GM12892 (cell line): ENCODE measurements at regions not wholly inside any gene's neighbourhood (a gene's known extent, or its start where the extent isn't known, plus 50 kb on each side); places are given as distances from the start of the nearest gene placed in this dataset.

Experiments
- POLR2A ChIP-seq: IDR thresholded peaks from 2 replicates; pipeline ENCODE4 v1.6.1; 2011; ENCODE audit warnings: low read depth, low read length, control low read depth
- TAF1 ChIP-seq: IDR thresholded peaks from 2 replicates; pipeline ENCODE4 v1.6.1; 2011; ENCODE audit warnings: low read depth, mild to moderate bottlenecking, control low read depth, low read length, borderline replicate concordance

DNA sequence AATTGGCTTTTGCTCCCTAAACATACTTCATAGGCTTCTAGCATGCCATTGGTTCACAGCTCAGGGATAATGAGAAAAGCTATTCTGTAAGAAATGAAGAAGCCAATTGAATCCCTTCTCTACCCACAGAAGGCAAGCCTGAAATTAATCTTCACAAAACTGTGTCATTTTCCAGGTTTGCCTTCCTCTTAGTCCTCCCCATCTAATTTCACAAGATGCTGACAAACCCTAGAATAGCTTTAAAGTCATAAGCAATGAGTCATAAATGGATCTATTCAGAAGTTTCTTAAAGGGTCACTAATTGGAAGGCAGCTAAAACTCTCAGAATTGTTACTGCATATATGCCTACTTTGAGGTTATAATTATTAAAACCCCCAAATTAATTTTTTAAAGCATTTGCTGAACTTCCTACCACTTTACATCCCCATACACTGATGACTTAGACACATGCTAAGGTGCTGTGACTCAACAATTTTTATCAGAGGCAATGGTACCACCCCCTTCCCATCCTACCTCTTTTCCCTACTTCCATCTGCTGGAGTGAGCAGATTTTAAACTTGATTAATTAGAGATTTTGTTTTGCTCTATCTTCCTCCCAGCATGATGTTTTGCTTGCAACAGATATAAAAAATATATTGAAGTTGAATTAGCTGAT is 51.3 kb upstream of the NABP1 start:
- no peak for TF ChIP-seq TAF1
- TF ChIP-seq POLR2A: no peak
